HepG2 (cell line): ENCODE measurements at regions not wholly inside any gene's neighbourhood (a gene's known extent, or its start where the extent isn't known, plus 50 kb on each side); places are given as distances from the start of the nearest gene placed in this dataset.

Source experiments
- ATAC-seq: fragments of 200-7000 bp; cut with Tn5 transposase; 3 replicates; pipeline ENCODE4 v1.9.1; 2020; ENCODE audit warnings: mild to moderate bottlenecking, moderate library complexity
- BruUV-seq: library from RNA; stranded (reverse); fragments of 400-500 nt; replicated peaks from 2 replicates; lab custom pipeline; 2021; lab: Mats Ljungman, UMichigan
- CTCF ChIA-PET: fragments of 300-600 bp; formaldehyde crosslinking; extraction: SDS; loops from one replicate; lab custom pipeline; 2021; ENCODE audit warnings: low total read pairs, inconsistent platforms, low intra/inter-chr PET ratio; lab: Yijun Ruan, JAX
- POLR2A ChIA-PET: fragments of 350-600 bp; sonication (Branson Sonifier 250); formaldehyde crosslinking; loops from one replicate; lab custom pipeline; 2020; ENCODE audit warnings: antibody characterized with exemption, inconsistent platforms; lab: Yijun Ruan, JAX
- DNase-seq: peaks from one replicate; pipeline ENCODE4 v3.0.0-alpha.2; 2015; ENCODE audit warnings: low spot score
- FAIRE-seq: peaks from 3 replicates; lab custom pipeline; 2011; peaks lifted over from hg19 to GRCh38; lab: Jason Lieb, UNC
- H2AFZ ChIP-seq: one replicate; pipeline ENCODE4 v1.6.1; 2011; ENCODE audit warnings: low read length, inconsistent platforms
- H3K27ac ChIP-seq: fragments of 300-600 bp; 3 replicates; pipeline ENCODE4 v1.8.0; 2011; ENCODE audit warnings: mixed run types, mild to moderate bottlenecking, mixed read lengths, low read length, inconsistent platforms; ENCODE audit not compliant: insufficient read depth; ENCODE audit errors: extremely low read length
- H3K27me3 ChIP-seq, 2 experiments: fragments of 200-600 bp in 1 of 2; 2 replicates in 1 of 2; 3 replicates in 1 of 2; pipeline versions ENCODE4 v1.6.0 to v1.8.0; 2011; ENCODE audit warnings: low read length in 2 of 2, mild to moderate bottlenecking in 2 of 2, moderate library complexity in 2 of 2, inconsistent platforms in 1 of 2; ENCODE audit not compliant: insufficient read depth in 2 of 2, control insufficient read depth in 1 of 2
- H3K36me3 ChIP-seq, 2 experiments: fragments of 200-600 bp in 1 of 2; replicated peaks in 1 of 2; 2 replicates in 1 of 2; 3 replicates in 1 of 2; pipeline versions ENCODE4 v1.5.1 to v1.8.0; 2011; ENCODE audit warnings: low read length in 2 of 2, inconsistent platforms in 1 of 2; ENCODE audit not compliant: insufficient read depth in 2 of 2, control insufficient read depth in 1 of 2
- H3K4me1 ChIP-seq: 2 replicates; pipeline ENCODE4 v1.5.1; 2012; ENCODE audit warnings: low read length, inconsistent platforms; ENCODE audit not compliant: insufficient read depth
- H3K4me2 ChIP-seq: 2 replicates; pipeline ENCODE4 v1.6.0; 2011; ENCODE audit warnings: low read depth, low read length, inconsistent platforms
- H3K4me3 ChIP-seq, 3 experiments: fragments of 200-600 bp in 1 of 3; sonication (generic), shearing (Covaris generic) in 1 of 3; replicated peaks in 1 of 3; 2 replicates each; pipeline ENCODE4 v1.5.1; 2011 to 2016; ENCODE audit warnings: low read length in 3 of 3, inconsistent platforms in 2 of 3, low read depth in 2 of 3, mild to moderate bottlenecking in 2 of 3, control low read depth in 1 of 3, mixed read lengths in 1 of 3; ENCODE audit not compliant: insufficient read depth in 1 of 3
- H3K79me2 ChIP-seq: one replicate; pipeline ENCODE4 v1.6.1; 2011; ENCODE audit warnings: low read length, inconsistent platforms; ENCODE audit not compliant: insufficient read depth
- H3K9ac ChIP-seq: 2 replicates; pipeline ENCODE4 v1.6.0; 2011; ENCODE audit warnings: mild to moderate bottlenecking, low read depth, low read length, inconsistent platforms; ENCODE audit not compliant: insufficient read depth
- H3K9me3 ChIP-seq: 2 replicates; pipeline ENCODE4 v1.5.1; 2012; ENCODE audit warnings: mild to moderate bottlenecking, low read length
- H4K20me1 ChIP-seq: 2 replicates; pipeline ENCODE4 v1.6.0; 2011; ENCODE audit warnings: inconsistent platforms, mild to moderate bottlenecking, low read length, moderate library complexity; ENCODE audit not compliant: insufficient read depth
- ATRX ChIP-seq: sonication (generic); formaldehyde crosslinking; IDR thresholded peaks from 2 replicates; pipeline ENCODE4 v1.4.0; 2020; ENCODE audit warnings: missing genetic modification reagents, borderline replicate concordance
- CBFB ChIP-seq: sonication (generic); formaldehyde crosslinking; IDR thresholded peaks from 2 replicates; pipeline ENCODE4 v1.4.0; 2020; ENCODE audit warnings: missing genetic modification reagents
- ELF1 ChIP-seq: sonication (generic); formaldehyde crosslinking; IDR thresholded peaks from 2 replicates; pipeline ENCODE4 v1.4.0; 2020; ENCODE audit warnings: missing genetic modification reagents
- EP300 ChIP-seq, 3 experiments: sonication (generic) in 1 of 3; formaldehyde crosslinking in 1 of 3; IDR thresholded peaks; 2 replicates each; pipeline versions ENCODE4 v1.5.1 to v1.6.1; 2011 to 2020; ENCODE audit warnings: low read depth in 2 of 3, low read length in 2 of 3, borderline replicate concordance in 1 of 3, improper control_type of control experiment in 1 of 3, mild to moderate bottlenecking in 1 of 3, missing genetic modification reagents in 1 of 3, moderate library complexity in 1 of 3
- GTF3A ChIP-seq: sonication (generic); formaldehyde crosslinking; conservative IDR thresholded peaks from 2 replicates; pipeline ENCODE4 v1.4.0; 2020; ENCODE audit warnings: mild to moderate bottlenecking, missing genetic modification reagents
- KDM5A ChIP-seq: fragments of 200-600 bp; sonication (generic); IDR thresholded peaks from 2 replicates; pipeline ENCODE4 v1.7.0; 2018; ENCODE audit warnings: antibody characterized with exemption, mild to moderate bottlenecking, low read length, borderline replicate concordance
- NR1H2 ChIP-seq: sonication (generic); formaldehyde crosslinking; IDR thresholded peaks from 2 replicates; pipeline ENCODE4 v1.8.1; 2022; ENCODE audit warnings: low read depth, missing genetic modification reagents, borderline replicate concordance
- NR2F2 ChIP-seq: IDR thresholded peaks from 2 replicates; pipeline ENCODE4 v1.6.1; 2012; ENCODE audit warnings: low read depth, inconsistent platforms, borderline replicate concordance
- PAF1 ChIP-seq: IDR thresholded peaks from 2 replicates; pipeline ENCODE4 v1.6.1; 2016; ENCODE audit warnings: missing genetic modification reagents, missing compliant biosample characterization
- SNAPC2 ChIP-seq: sonication (generic); formaldehyde crosslinking; IDR thresholded peaks from 2 replicates; pipeline ENCODE4 v1.8.1; 2022; ENCODE audit warnings: mild to moderate bottlenecking, missing genetic modification reagents
- TAF1 ChIP-seq: sonication (generic); formaldehyde crosslinking; IDR thresholded peaks from 2 replicates; pipeline ENCODE4 v1.4.0; 2020; ENCODE audit warnings: missing genetic modification reagents
- ZC3H13 ChIP-seq: sonication (generic); formaldehyde crosslinking; IDR thresholded peaks from 2 replicates; pipeline ENCODE4 v1.8.1; 2023; ENCODE audit warnings: mild to moderate bottlenecking, missing genetic modification reagents, moderate library complexity
- ZMAT5 ChIP-seq: sonication (generic); formaldehyde crosslinking; IDR thresholded peaks from 2 replicates; pipeline ENCODE4 v1.5.0; 2020; ENCODE audit warnings: mild to moderate bottlenecking, low read depth, missing genetic modification reagents, borderline replicate concordance
- ZNF296 ChIP-seq: sonication (generic); formaldehyde crosslinking; conservative IDR thresholded peaks from 2 replicates; pipeline ENCODE4 v1.5.0; 2020; ENCODE audit warnings: mild to moderate bottlenecking, missing genetic modification reagents
- ZNF713 ChIP-seq: sonication (generic); formaldehyde crosslinking; IDR thresholded peaks from 2 replicates; pipeline ENCODE4 v1.4.0; 2020; ENCODE audit warnings: mild to moderate bottlenecking, missing genetic modification reagents
- WGBS: methylation state at CpG from one replicate; pipeline ENCODE4 v1.1.6; 2017; ENCODE audit warnings: low lambda C conversion rate; 5-methylcytosine and 5-hydroxymethylcytosine counted together
- in situ Hi-C: cut with HindIII; loops from 2 replicates; pipeline ENCODE4 v1.10.0; 2017; ENCODE audit warnings: low pct_unique_long_range_greater_than_20kb; ENCODE audit not compliant: extremely low pct_ligation_motif_present
- intact Hi-C: fragments of 100-400 bp; cut with micrococcal nuclease; formaldehyde crosslinking; loops from one replicate; pipeline ENCODE4 v1.10.0; 2022; ENCODE audit not compliant: unreplicated experiment

GRCh38 chr3:45306406-45307008 is 80.4 kb upstream of the TMEM158 start:
- Histone ChIP-seq H3K4me1 (no peaks in the 10 kb centered on the region), H3K27ac (no peak overlapping the region), H2AFZ (no peak overlapping the region), H3K27me3 (peaks cover 0 to 9% of the 10 kb centered on the region in 2 experiments; a peak in 1 of 5 replicates), H3K9ac (no peak overlapping the region), H4K20me1 (no peaks in the 10 kb centered on the region), H3K36me3 (no peaks in the 10 kb centered on the region), H3K9me3 (peaks cover 6% of the 10 kb centered on the region; the same call in 1 of the 2 replicates), H3K4me2 (no peak overlapping the region), H3K79me2 (no peaks in the 10 kb centered on the region), H3K4me3 (no peak overlapping the region)
- BruUV-seq = no TSS peak
- FAIRE-seq (no peak), ATAC-seq (no peak), DNase-seq (no peak)
- CTCF ChIA-PET = no interaction called here
- POLR2A ChIA-PET = no interaction called here
- TF ChIP-seq TAF1 = no peak
- no peak for TF ChIP-seq KDM5A
- no peak for TF ChIP-seq ATRX
- no peak for TF ChIP-seq CBFB (CRISPR knock-in tag)
- no peak for TF ChIP-seq NR2F2
- no peak for TF ChIP-seq ZNF713
- TF ChIP-seq NR1H2 (CRISPR knock-in tag) = no peak
- TF ChIP-seq SNAPC2 (CRISPR knock-in tag) = no peak
- no peak for TF ChIP-seq ZMAT5 (CRISPR knock-in tag)
- intact Hi-C loops (no loop called here), in situ Hi-C loops (no loop called here)
- WGBS = 25% methylated on average over 4 of the region's 37 CpGs

GRCh38 chr3:45309876-45310275 is 78.5 kb upstream of the LARS2 start:
- in situ Hi-C loops = no loop called here
- no peak for ATAC-seq
- TF ChIP-seq GTF3A (CRISPR knock-in tag) (no peak), ELF1 (no peak), ZNF296 (CRISPR knock-in tag) (no peak), ZC3H13 (CRISPR knock-in tag) (no peak), EP300 (IDR thresholded peaks at IDR 0.05; ENCODE audit: low read depth in 2 of 2, low read length in 2 of 2) (no peak), EP300 (CRISPR knock-in tag; IDR thresholded peaks at IDR 0.05; ENCODE audit: borderline replicate concordance) (no peak), PAF1 (no peak)

More at GRCh38 chr3:45309876-45310275, 78.5 kb upstream of the LARS2 start:
- Histone ChIP-seq H3K4me2 (no peak overlapping the region), H3K4me3 (no peak overlapping the region), H2AFZ (no peak overlapping the region), H4K20me1 (no peaks in the 10 kb centered on the region), H3K9ac (no peak overlapping the region), H3K27me3 (peaks cover 1 to 11% of the 10 kb centered on the region in 2 experiments; a peak in 2 of 5 replicates), H3K79me2 (no peaks in the 10 kb centered on the region), H3K36me3 (no peaks in the 10 kb centered on the region), H3K4me1 (no peaks in the 10 kb centered on the region), H3K27ac (no peak overlapping the region), H3K9me3 (no peaks in the 10 kb centered on the region)
- ChIA-PET POLR2A (no interaction called here), CTCF (no interaction called here)
- no TSS peak for BruUV-seq
- DNase-seq = no peak
- intact Hi-C loops = no loop called here
- no peak for FAIRE-seq
- 0% methylated on average over 3 of the region's 3 CpGs for WGBS
